Uterus (tissue), 3 donors: ENCODE measurements at regions not wholly inside any gene's neighbourhood (a gene's known extent, or its start where the extent isn't known, plus 50 kb on each side); places are given as distances from the start of the nearest gene placed in this dataset.

ENCODE experiments used
- DNase-seq, 2 donors: peaks; one replicate each; pipeline ENCODE4 v3.0.0-alpha.2; 2019 to 2020
- H3K27ac ChIP-seq, 2 donors: fragments of 200-600 bp; sonication (generic); 1 replicate in 1 of 2; 2 replicates in 1 of 2; pipeline ENCODE4 v1.5.1; 2016 to 2018
- H3K27me3 ChIP-seq, 2 donors: fragments of 200-600 bp; sonication (generic); one replicate each; pipeline ENCODE4 v1.5.1; 2018 to 2019; ENCODE audit warnings: control low read depth in 1 of 2
- H3K36me3 ChIP-seq, 2 donors: fragments of 200-600 bp; sonication (generic); one replicate each; pipeline ENCODE4 v1.5.1; 2019; ENCODE audit warnings: control low read depth in 1 of 2
- H3K4me1 ChIP-seq, 2 donors: fragments of 200-600 bp; sonication (generic); one replicate each; pipeline ENCODE4 v1.5.1; 2018 to 2019; ENCODE audit warnings: control low read depth in 1 of 2
- H3K4me3 ChIP-seq, 2 donors: fragments of 200-600 bp; sonication (generic); 1 replicate in 1 of 2; 2 replicates in 1 of 2; pipeline ENCODE4 v1.5.1; 2018 to 2019; ENCODE audit warnings: mild to moderate bottlenecking in 1 of 2
- H3K9me3 ChIP-seq, 2 donors: fragments of 200-600 bp; sonication (generic); one replicate each; pipeline ENCODE4 v1.5.1; 2019; ENCODE audit warnings: control low read depth in 1 of 2
- POLR2A ChIP-seq, 2 donors: fragments of 450-650 bp; IDR thresholded peaks; one replicate each; pipeline ENCODE4 v1.6.1; 2016; ENCODE audit warnings: antibody characterized with exemption in 2 of 2, mild to moderate bottlenecking in 1 of 2, moderate library complexity in 1 of 2
- intact Hi-C: fragments of 100-400 bp; cut with DNase I; formaldehyde crosslinking; loops from one replicate; pipeline ENCODE4 v1.15.1; 2023; ENCODE audit warnings: low total_unique reads
- TF ChIP-seq, protein P1 (sequence below), 4 experiments: fragments of 200-600 bp in 2 of 4; fragments of 450-650 bp in 2 of 4; sonication (generic) in 2 of 4; IDR thresholded peaks; one replicate each; pipeline ENCODE4 v1.5.1; 2016 to 2019; ENCODE audit warnings: antibody characterized with exemption in 4 of 4, mild to moderate bottlenecking in 2 of 4, moderate library complexity in 1 of 4
- donor health status: DM: yes; HTN: yes; CAD: no.

DNA sequence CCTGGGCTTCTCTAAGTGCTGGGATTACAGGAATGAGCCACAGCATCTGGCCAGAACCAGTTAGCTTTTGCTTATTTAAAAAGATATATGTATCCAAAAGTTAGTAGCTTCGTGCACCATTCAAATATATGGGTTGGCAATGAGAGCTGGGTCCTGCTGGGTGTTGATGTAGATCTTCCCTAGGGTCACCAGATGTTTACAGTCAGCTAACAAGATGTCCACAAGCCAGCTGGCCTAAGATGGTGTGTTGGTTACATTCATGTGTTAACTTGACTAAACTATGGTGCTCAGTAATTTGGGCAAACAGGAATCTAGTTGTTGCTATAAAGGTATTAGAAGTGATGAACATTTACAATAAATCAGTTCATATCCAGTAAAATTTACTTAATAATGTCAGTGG is 948.6 kb upstream of the EDIL3 start:
- no peaks in the 10 kb centered on the region for H3K27me3 ChIP-seq
- no peaks in the 10 kb centered on the region for H3K36me3 ChIP-seq
- H3K27ac ChIP-seq: no peak overlapping the region
- intact Hi-C loops: no loop called here
- H3K4me3 ChIP-seq: no peak overlapping the region
- H3K9me3 ChIP-seq: no peaks in the 10 kb centered on the region
- H3K4me1 ChIP-seq: no peaks in the 10 kb centered on the region
- TF ChIP-seq, protein P1, sequence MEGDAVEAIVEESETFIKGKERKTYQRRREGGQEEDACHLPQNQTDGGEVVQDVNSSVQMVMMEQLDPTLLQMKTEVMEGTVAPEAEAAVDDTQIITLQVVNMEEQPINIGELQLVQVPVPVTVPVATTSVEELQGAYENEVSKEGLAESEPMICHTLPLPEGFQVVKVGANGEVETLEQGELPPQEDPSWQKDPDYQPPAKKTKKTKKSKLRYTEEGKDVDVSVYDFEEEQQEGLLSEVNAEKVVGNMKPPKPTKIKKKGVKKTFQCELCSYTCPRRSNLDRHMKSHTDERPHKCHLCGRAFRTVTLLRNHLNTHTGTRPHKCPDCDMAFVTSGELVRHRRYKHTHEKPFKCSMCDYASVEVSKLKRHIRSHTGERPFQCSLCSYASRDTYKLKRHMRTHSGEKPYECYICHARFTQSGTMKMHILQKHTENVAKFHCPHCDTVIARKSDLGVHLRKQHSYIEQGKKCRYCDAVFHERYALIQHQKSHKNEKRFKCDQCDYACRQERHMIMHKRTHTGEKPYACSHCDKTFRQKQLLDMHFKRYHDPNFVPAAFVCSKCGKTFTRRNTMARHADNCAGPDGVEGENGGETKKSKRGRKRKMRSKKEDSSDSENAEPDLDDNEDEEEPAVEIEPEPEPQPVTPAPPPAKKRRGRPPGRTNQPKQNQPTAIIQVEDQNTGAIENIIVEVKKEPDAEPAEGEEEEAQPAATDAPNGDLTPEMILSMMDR (IDR thresholded peaks at IDR 0.05): no peak
- TF ChIP-seq POLR2A (IDR thresholded peaks at IDR 0.05): no peak
- DNase-seq: no peak

- TF ChIP-seq, protein P1 (IDR thresholded peaks at IDR 0.05): no peak
- TF ChIP-seq POLR2A (IDR thresholded peaks at IDR 0.05): no peak
- intact Hi-C loops: no loop called here
- H3K27ac ChIP-seq: no peak overlapping the region
- no peaks in the 10 kb centered on the region for H3K36me3 ChIP-seq
- H3K4me1 ChIP-seq: no peaks in the 10 kb centered on the region
- no peak for DNase-seq
- H3K4me3 ChIP-seq: no peak overlapping the region
- no peaks in the 10 kb centered on the region for H3K9me3 ChIP-seq
- H3K27me3 ChIP-seq: no peaks in the 10 kb centered on the region
Observed at GRCh38 chr5:85337435-85337834, 952.8 kb upstream of the EDIL3 start.

DNA sequence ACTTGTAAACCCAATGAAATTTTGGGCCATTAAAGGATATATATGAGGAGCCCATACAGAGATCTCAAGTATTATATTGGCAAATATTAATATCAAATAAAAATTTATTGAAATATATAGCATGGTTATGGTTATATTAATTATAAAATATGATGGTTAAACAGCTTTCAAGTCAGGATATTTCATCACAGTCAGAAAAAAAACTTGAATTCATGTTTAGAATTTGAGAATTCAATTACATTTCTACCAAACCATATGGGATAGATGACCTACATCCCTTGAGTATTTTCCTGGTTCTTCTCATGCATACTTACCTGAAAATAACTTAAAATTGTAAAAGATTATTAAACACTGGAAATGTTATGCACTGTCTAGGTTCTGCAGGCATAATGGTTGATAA is 956.1 kb upstream of the EDIL3 start:
- Histone ChIP-seq H3K4me3 (no peak overlapping the region), H3K36me3 (no peaks in the 10 kb centered on the region), H3K4me1 (no peaks in the 10 kb centered on the region), H3K27ac (no peak overlapping the region), H3K9me3 (no peaks in the 10 kb centered on the region), H3K27me3 (no peaks in the 10 kb centered on the region)
- DNase-seq: no peak
- intact Hi-C loops: no loop called here
- no peak for TF ChIP-seq POLR2A (IDR thresholded peaks at IDR 0.05)
- TF ChIP-seq, protein P1 (IDR thresholded peaks at IDR 0.05): no peak

DNA sequence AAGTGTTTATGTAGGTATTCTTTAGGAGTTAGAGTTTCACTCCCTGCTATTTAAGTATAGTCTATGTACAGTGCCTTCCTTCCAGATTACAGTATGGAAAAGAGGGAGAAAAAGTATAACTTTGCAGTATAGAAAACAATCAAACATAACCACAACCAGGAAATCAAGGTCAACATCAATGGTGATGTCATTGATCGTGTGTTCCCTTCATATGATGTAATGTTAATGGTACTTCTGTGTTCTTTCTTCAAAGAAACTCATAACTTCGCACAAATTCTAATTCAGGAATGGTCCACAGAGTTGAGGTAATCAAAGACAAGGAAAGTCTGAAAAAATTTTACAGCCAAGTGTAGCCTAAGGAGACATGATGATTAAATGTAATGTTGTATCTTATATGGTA is 961.1 kb upstream of the EDIL3 start:
- Histone ChIP-seq H3K27ac (no peak overlapping the region), H3K4me3 (no peak overlapping the region)

DNA sequence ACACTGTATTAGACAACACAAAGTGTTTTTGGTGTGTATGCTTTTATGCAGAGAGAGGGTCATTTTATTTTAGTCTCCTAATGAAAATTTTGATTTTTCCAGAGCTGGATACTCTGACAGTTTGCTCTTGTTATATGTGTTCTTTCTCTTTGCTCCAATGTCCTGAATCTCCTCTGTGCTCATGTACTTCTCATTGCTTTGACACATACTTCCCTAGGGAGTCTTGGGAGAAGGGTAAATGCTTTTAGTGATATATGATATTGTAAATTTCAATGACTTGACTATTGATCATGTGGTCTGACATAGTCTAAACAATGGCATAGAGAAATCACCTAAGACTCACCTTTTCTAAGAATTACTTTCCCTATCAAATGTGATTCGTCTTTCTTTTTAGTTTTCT is 972.6 kb upstream of the EDIL3 start:
- no peak overlapping the region for H3K4me3 ChIP-seq
- intact Hi-C loops: no loop called here
- TF ChIP-seq POLR2A (IDR thresholded peaks at IDR 0.05): no peak
- TF ChIP-seq, protein P1 (IDR thresholded peaks at IDR 0.05): no peak

More for the DNA sequence above, 961.1 kb upstream of the EDIL3 start:
- H3K36me3 ChIP-seq: no peaks in the 10 kb centered on the region
- intact Hi-C loops: no loop called here
- no peaks in the 10 kb centered on the region for H3K27me3 ChIP-seq
- TF ChIP-seq, protein P1 (IDR thresholded peaks at IDR 0.05): no peak
- no peak for TF ChIP-seq POLR2A (IDR thresholded peaks at IDR 0.05)
- DNase-seq: no peak
- H3K4me1 ChIP-seq: no peaks in the 10 kb centered on the region
- H3K9me3 ChIP-seq: no peaks in the 10 kb centered on the region

More for the DNA sequence above, 972.6 kb upstream of the EDIL3 start:
- H3K27me3 ChIP-seq: no peaks in the 10 kb centered on the region
- no peaks in the 10 kb centered on the region for H3K4me1 ChIP-seq
- DNase-seq: no peak
- no peaks in the 10 kb centered on the region for H3K36me3 ChIP-seq
- H3K27ac ChIP-seq: no peak overlapping the region
- no peaks in the 10 kb centered on the region for H3K9me3 ChIP-seq
